ENCODE measurements at regions not wholly inside any gene's neighbourhood (a gene's known extent, or its start where the extent isn't known, plus 50 kb on each side); places are given as distances from the start of the nearest gene placed in this dataset.

GRCh38 chr15:39051626-39052322, 487.2 kb upstream of the RASGRP1 start:
- POLR2A ChIA-PET = no interaction called here
- TF ChIP-seq SP1 (CRISPR knock-in tag; conservative IDR thresholded peaks at IDR 0.05) = no peak
- TF ChIP-seq FOXJ3 (CRISPR knock-in tag; IDR thresholded peaks at IDR 0.05; ENCODE audit: borderline replicate concordance) = no peak
- TF ChIP-seq, protein P1, sequence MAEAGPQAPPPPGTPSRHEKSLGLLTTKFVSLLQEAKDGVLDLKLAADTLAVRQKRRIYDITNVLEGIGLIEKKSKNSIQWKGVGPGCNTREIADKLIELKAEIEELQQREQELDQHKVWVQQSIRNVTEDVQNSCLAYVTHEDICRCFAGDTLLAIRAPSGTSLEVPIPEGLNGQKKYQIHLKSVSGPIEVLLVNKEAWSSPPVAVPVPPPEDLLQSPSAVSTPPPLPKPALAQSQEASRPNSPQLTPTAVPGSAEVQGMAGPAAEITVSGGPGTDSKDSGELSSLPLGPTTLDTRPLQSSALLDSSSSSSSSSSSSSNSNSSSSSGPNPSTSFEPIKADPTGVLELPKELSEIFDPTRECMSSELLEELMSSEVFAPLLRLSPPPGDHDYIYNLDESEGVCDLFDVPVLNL (CRISPR knock-in tag; IDR thresholded peaks at IDR 0.05; ENCODE audit: borderline replicate concordance, low read depth) = no peak
- TF ChIP-seq TEAD1 (CRISPR knock-in tag; IDR thresholded peaks at IDR 0.05) = no peak
- TF ChIP-seq CREM (CRISPR knock-in tag; IDR thresholded peaks at IDR 0.05) = no peak
- no peak overlapping the region for H3K27ac Mint-ChIP-seq

DNA sequence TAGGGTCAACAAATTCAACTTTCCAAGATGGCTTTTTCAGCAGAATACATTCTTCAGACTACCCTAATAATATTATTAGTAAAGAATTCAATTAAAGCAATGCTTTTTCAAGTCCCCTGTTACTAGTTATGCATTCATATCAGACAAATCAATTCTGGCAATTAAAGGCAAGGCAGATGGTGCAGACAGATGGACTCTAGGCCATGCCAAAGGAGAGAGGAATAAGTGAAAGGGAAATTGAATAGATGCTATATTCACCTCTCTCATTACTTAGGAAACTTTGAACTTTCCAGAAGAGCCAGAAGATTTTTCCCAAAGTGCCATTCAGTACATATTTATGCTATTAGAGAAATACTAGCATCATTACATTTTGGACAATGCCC, 487.7 kb upstream of the RASGRP1 start:
- Mint-ChIP-seq H3K4me1 (no peaks in the 10 kb centered on the region), H3K27me3 (ENCODE audit: low read depth) (no peaks in the 10 kb centered on the region; the same call in 1 of the 2 replicates), H3K4me3 (no peak overlapping the region), H3K27ac (no peak overlapping the region), H3K9me3 (peaks cover 23% of the 10 kb centered on the region), H3K36me3 (peaks cover 13% of the 10 kb centered on the region)
- CTCF ChIA-PET = no interaction called here
- POLR2A ChIA-PET = no interaction called here
- ATAC-seq (no peak), DNase-seq (ENCODE audit: low spot score) (no peak)
- no peak for TF ChIP-seq TP53 (CRISPR knock-in tag; IDR thresholded peaks at IDR 0.05)
- no peak for TF ChIP-seq IRF2 (CRISPR knock-in tag; IDR thresholded peaks at IDR 0.05; ENCODE audit: borderline replicate concordance, low read depth)
- TF ChIP-seq, protein P2, sequence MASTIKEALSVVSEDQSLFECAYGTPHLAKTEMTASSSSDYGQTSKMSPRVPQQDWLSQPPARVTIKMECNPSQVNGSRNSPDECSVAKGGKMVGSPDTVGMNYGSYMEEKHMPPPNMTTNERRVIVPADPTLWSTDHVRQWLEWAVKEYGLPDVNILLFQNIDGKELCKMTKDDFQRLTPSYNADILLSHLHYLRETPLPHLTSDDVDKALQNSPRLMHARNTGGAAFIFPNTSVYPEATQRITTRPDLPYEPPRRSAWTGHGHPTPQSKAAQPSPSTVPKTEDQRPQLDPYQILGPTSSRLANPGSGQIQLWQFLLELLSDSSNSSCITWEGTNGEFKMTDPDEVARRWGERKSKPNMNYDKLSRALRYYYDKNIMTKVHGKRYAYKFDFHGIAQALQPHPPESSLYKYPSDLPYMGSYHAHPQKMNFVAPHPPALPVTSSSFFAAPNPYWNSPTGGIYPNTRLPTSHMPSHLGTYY (CRISPR knock-in tag; IDR thresholded peaks at IDR 0.05) = no peak
- TF ChIP-seq, protein P3, sequence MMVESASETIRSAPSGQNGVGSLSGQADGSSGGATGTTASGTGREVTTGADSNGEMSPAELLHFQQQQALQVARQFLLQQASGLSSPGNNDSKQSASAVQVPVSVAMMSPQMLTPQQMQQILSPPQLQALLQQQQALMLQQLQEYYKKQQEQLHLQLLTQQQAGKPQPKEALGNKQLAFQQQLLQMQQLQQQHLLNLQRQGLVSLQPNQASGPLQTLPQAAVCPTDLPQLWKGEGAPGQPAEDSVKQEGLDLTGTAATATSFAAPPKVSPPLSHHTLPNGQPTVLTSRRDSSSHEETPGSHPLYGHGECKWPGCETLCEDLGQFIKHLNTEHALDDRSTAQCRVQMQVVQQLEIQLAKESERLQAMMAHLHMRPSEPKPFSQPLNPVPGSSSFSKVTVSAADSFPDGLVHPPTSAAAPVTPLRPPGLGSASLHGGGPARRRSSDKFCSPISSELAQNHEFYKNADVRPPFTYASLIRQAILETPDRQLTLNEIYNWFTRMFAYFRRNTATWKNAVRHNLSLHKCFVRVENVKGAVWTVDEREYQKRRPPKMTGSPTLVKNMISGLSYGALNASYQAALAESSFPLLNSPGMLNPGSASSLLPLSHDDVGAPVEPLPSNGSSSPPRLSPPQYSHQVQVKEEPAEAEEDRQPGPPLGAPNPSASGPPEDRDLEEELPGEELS (CRISPR knock-in tag; IDR thresholded peaks at IDR 0.05) = no peak
- no peak for TF ChIP-seq OVOL2 (CRISPR knock-in tag; IDR thresholded peaks at IDR 0.05; ENCODE audit: borderline replicate concordance)
- TF ChIP-seq, protein P4, sequence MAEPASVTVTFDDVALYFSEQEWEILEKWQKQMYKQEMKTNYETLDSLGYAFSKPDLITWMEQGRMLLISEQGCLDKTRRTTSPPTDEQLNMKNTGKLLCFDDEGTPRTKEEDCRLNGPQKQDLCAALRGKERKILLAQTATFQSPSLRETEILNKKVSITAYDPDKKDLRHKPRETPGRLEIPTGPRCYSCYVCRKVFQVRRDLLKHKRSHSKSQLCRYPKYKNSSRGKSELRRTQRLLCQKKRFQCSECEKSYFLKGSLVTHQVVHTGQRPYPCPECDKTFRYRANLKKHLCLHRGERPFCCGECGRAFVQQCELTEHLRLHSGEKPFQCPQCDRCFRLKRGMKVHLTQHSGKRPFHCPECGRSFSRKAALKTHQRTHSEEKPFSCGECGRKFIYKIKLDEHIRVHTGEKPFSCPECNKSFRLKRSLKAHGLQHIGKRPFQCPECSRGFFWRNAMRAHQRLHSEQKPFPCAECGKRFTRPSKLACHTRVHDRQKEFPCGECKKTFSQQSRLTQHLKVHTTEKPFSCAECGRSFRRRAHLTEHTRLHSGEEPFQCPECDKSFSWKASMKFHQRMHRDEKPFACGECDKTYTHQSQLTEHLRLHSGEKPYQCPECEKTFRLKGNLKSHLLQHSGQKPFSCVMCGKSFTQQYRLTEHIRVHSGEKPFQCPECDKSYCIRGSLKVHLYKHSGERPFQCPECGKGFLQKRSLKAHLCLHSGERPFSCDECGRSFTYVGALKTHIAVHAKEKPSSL (CRISPR knock-in tag; conservative IDR thresholded peaks at IDR 0.05) = no peak
- TF ChIP-seq CDX4 (CRISPR knock-in tag; IDR thresholded peaks at IDR 0.05; ENCODE audit: borderline replicate concordance) = no peak
- TF ChIP-seq PRDM15 (CRISPR knock-in tag; IDR thresholded peaks at IDR 0.05) = no peak
- TF ChIP-seq ZNF396 (CRISPR knock-in tag; IDR thresholded peaks at IDR 0.05; ENCODE audit: borderline replicate concordance) = no peak
- TF ChIP-seq, protein P5, sequence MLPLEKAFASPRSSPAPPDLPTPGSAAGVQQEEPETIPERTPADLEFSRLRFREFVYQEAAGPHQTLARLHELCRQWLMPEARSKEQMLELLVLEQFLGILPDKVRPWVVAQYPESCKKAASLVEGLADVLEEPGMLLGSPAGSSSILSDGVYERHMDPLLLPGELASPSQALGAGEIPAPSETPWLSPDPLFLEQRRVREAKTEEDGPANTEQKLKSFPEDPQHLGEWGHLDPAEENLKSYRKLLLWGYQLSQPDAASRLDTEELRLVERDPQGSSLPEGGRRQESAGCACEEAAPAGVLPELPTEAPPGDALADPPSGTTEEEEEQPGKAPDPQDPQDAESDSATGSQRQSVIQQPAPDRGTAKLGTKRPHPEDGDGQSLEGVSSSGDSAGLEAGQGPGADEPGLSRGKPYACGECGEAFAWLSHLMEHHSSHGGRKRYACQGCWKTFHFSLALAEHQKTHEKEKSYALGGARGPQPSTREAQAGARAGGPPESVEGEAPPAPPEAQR (CRISPR knock-in tag; IDR thresholded peaks at IDR 0.05) = no peak
- no peak for TF ChIP-seq ATF3 (CRISPR knock-in tag; conservative IDR thresholded peaks at IDR 0.05)
- no peak for TF ChIP-seq ATF2 (CRISPR knock-in tag; IDR thresholded peaks at IDR 0.05; ENCODE audit: borderline replicate concordance, low read depth)

More at GRCh38 chr15:39051626-39052322, 487.2 kb upstream of the RASGRP1 start:
- ATAC-seq = no peak
- Mint-ChIP-seq H3K4me1 (no peaks in the 10 kb centered on the region), H3K27me3 (ENCODE audit: low read depth) (no peaks in the 10 kb centered on the region; the same call in 1 of the 2 replicates), H3K4me3 (no peak overlapping the region), H3K36me3 (peaks cover 13% of the 10 kb centered on the region), H3K9me3 (peaks cover 23% of the 10 kb centered on the region)
- CTCF ChIA-PET = no interaction called here
- no peak for DNase-seq (ENCODE audit: low spot score)
